Hepatocyte (in vitro differentiated cells): ENCODE measurements at regions not wholly inside any gene's neighbourhood (a gene's known extent, or its start where the extent isn't known, plus 50 kb on each side); places are given as distances from the start of the nearest gene placed in this dataset.

Experiments
- DNase-seq: peaks from one replicate; pipeline ENCODE4 v3.0.0-alpha.2; 2016; ENCODE audit warnings: low spot score
- H2AFZ ChIP-seq: fragments of 200-600 bp; sonication (generic); 2 replicates; pipeline ENCODE4 v1.6.0; 2016; ENCODE audit warnings: antibody characterized with exemption, mild to moderate bottlenecking
- H3K27ac ChIP-seq: fragments of 200-600 bp; sonication (generic); 2 replicates; pipeline ENCODE4 v1.5.1; 2016; ENCODE audit warnings: mild to moderate bottlenecking
- H3K27me3 ChIP-seq: fragments of 200-600 bp; sonication (generic); 2 replicates; pipeline ENCODE4 v1.6.1; 2016
- H3K36me3 ChIP-seq: fragments of 200-600 bp; sonication (generic); replicated peaks from 2 replicates; pipeline ENCODE4 v1.5.1; 2016; ENCODE audit warnings: low read depth; ENCODE audit not compliant: insufficient read depth
- H3K4me1 ChIP-seq: fragments of 200-600 bp; sonication (generic); 2 replicates; pipeline ENCODE4 v1.5.1; 2016; ENCODE audit warnings: mild to moderate bottlenecking, moderate library complexity; ENCODE audit not compliant: insufficient read depth
- H3K4me2 ChIP-seq: fragments of 200-600 bp; sonication (generic); 2 replicates; pipeline ENCODE4 v1.6.0; 2016
- H3K4me3 ChIP-seq: fragments of 200-600 bp; sonication (generic); 2 replicates; pipeline ENCODE4 v1.5.1; 2016; ENCODE audit warnings: mild to moderate bottlenecking
- H3K79me2 ChIP-seq: fragments of 200-600 bp; sonication (generic); 2 replicates; pipeline ENCODE4 v1.6.0; 2017; ENCODE audit warnings: mild to moderate bottlenecking
- H3K9me2 ChIP-seq: fragments of 200-600 bp; sonication (generic); replicated peaks from 2 replicates; pipeline ENCODE4 v1.6.0; 2017; ENCODE audit warnings: mild to moderate bottlenecking; ENCODE audit not compliant: insufficient read depth
- H3K9me3 ChIP-seq: fragments of 200-600 bp; sonication (generic); 2 replicates; pipeline ENCODE4 v1.5.1; 2016; ENCODE audit warnings: low read depth, mild to moderate bottlenecking
- H4K20me1 ChIP-seq: fragments of 200-600 bp; sonication (generic); 2 replicates; pipeline ENCODE4 v1.6.0; 2016; ENCODE audit warnings: mild to moderate bottlenecking; ENCODE audit not compliant: insufficient read depth, poor library complexity, severe bottlenecking
- CTCF ChIP-seq: fragments of 200-600 bp; sonication (generic); IDR thresholded peaks from 2 replicates; pipeline ENCODE4 v1.5.1; 2016; ENCODE audit warnings: antibody characterized with exemption, mild to moderate bottlenecking; ENCODE audit not compliant: poor library complexity
- EZH2 ChIP-seq: fragments of 200-600 bp; sonication (generic); IDR thresholded peaks from 2 replicates; pipeline ENCODE4 v1.6.1; 2016; ENCODE audit warnings: antibody characterized with exemption, mild to moderate bottlenecking, borderline replicate concordance
- EZH2phosphoT487 ChIP-seq: fragments of 200-600 bp; sonication (generic); IDR thresholded peaks from one replicate; pipeline ENCODE4 v1.6.1; 2018; ENCODE audit warnings: antibody characterized with exemption, mild to moderate bottlenecking, low read depth, moderate library complexity; ENCODE audit not compliant: unreplicated experiment, severe bottlenecking
- WGBS: methylation state at CpG from one replicate; pipeline ENCODE4 v1.1.6; 2016; ENCODE audit warnings: low lambda C conversion rate; ENCODE audit errors: missing lambda C conversion rate; 5-methylcytosine and 5-hydroxymethylcytosine counted together

- H3K4me1 ChIP-seq: no peaks in the 10 kb centered on the region
- no peak overlapping the region for H3K4me2 ChIP-seq
- H3K9me2 ChIP-seq: no peaks in the 10 kb centered on the region
- no peaks in the 10 kb centered on the region for H3K36me3 ChIP-seq
- no peak overlapping the region for H3K4me3 ChIP-seq
- WGBS: 80% methylated on average over 2 of the region's 2 CpGs
- H3K79me2 ChIP-seq: no peaks in the 10 kb centered on the region
- no peak for DNase-seq
- TF ChIP-seq CTCF (no peak), EZH2 (no peak), EZH2phosphoT487 (no peak)
- H3K27me3 ChIP-seq: no peaks in the 10 kb centered on the region
- H4K20me1 ChIP-seq: no peaks in the 10 kb centered on the region
- no peaks in the 10 kb centered on the region for H3K9me3 ChIP-seq
- no peak overlapping the region for H2AFZ ChIP-seq
- H3K27ac ChIP-seq: no peak overlapping the region
These were observed 178.6 kb downstream of the ZNF674 start for GRCh38 chrX:46366381-46367207.

GRCh38 chrX:46354481-46354880 is 190.7 kb downstream of the ZNF674 start:
- WGBS: 57% methylated on average over 1 of the region's 1 CpG
- no peaks in the 10 kb centered on the region for H3K79me2 ChIP-seq
- H2AFZ ChIP-seq: no peak overlapping the region
- no peak for DNase-seq
- H3K36me3 ChIP-seq: no peaks in the 10 kb centered on the region
- TF ChIP-seq EZH2 (no peak), EZH2phosphoT487 (no peak), CTCF (no peak)
- no peaks in the 10 kb centered on the region for H4K20me1 ChIP-seq
- H3K4me3 ChIP-seq: no peak overlapping the region
- H3K27ac ChIP-seq: no peak overlapping the region
- no peaks in the 10 kb centered on the region for H3K27me3 ChIP-seq
- no peaks in the 10 kb centered on the region for H3K4me1 ChIP-seq
- no peaks in the 10 kb centered on the region for H3K9me2 ChIP-seq
- H3K9me3 ChIP-seq: no peaks in the 10 kb centered on the region
- no peak overlapping the region for H3K4me2 ChIP-seq

GRCh38 chrX:46341767-46342322 is 203.4 kb downstream of the ZNF674 start:
- H3K9me3 ChIP-seq: no peaks in the 10 kb centered on the region
- no peaks in the 10 kb centered on the region for H3K36me3 ChIP-seq
- no peaks in the 10 kb centered on the region for H3K4me1 ChIP-seq
- H3K27ac ChIP-seq: no peak overlapping the region
- H3K27me3 ChIP-seq: no peaks in the 10 kb centered on the region
- no peak for DNase-seq
- no peak overlapping the region for H2AFZ ChIP-seq
- H3K9me2 ChIP-seq: no peaks in the 10 kb centered on the region
- WGBS: 52% methylated on average over 1 of the region's 1 CpG
- TF ChIP-seq CTCF: no peak
- no peak for TF ChIP-seq EZH2phosphoT487
- TF ChIP-seq EZH2: no peak
- H4K20me1 ChIP-seq: no peaks in the 10 kb centered on the region
- no peaks in the 10 kb centered on the region for H3K79me2 ChIP-seq
- no peak overlapping the region for H3K4me3 ChIP-seq
- no peak overlapping the region for H3K4me2 ChIP-seq
